GM18499 (cell line): ENCODE measurements at regions not wholly inside any gene's neighbourhood (a gene's known extent, or its start where the extent isn't known, plus 50 kb on each side); places are given as distances from the start of the nearest gene placed in this dataset.
"Not testable (repeated sequence)": the region's sequence is repeated elsewhere in the genome, so short reads cannot be mapped to it uniquely, and the experiment has no call there.

Source experiments
- ATAC-seq: cut with Tn5 transposase; IDR thresholded peaks from one replicate; pipeline ENCODE4 v1.9.1; 2021; ENCODE audit warnings: moderate number of reproducible peaks; ENCODE audit not compliant: insufficient read depth, unreplicated experiment

DNA sequence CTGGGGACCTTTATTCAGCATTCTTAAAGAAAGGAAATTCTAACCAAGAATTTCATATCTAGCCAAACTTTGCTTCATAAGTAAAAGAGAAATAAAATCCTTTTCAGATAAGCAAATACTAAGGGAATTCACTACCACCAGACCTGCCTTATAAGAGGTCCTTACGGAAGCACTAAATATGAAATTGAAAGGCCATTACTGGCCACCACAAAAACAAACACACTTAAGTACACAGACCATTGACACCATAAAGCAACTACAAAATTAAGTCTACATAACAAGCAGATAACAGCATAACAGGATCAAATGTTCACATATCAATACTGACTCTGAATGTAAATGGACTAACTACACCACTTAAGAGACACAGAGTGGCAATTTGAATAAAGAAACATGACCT is 361.4 kb upstream of the POU5F2 start:
- no peak for ATAC-seq

DNA sequence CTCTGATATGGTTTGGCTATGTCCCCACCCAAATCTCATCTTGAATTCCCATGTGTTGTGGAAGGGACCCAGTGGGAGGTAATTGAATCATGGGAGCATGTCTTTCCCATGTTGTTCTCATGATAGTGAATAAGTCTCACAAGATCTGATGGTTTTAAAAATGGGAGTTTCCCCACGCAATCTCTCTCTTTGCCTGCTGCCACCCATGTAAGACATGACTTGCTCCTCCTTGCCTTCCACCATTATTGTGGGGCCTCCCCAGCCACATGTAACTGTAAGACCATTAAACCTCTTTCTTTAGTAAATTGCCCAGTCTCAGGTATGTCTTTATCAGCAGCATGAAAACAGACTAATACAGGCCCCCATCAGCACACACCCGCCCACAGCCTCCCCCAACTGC is 356.0 kb upstream of the POU5F2 start:
- ATAC-seq: not testable (repeated sequence)

DNA sequence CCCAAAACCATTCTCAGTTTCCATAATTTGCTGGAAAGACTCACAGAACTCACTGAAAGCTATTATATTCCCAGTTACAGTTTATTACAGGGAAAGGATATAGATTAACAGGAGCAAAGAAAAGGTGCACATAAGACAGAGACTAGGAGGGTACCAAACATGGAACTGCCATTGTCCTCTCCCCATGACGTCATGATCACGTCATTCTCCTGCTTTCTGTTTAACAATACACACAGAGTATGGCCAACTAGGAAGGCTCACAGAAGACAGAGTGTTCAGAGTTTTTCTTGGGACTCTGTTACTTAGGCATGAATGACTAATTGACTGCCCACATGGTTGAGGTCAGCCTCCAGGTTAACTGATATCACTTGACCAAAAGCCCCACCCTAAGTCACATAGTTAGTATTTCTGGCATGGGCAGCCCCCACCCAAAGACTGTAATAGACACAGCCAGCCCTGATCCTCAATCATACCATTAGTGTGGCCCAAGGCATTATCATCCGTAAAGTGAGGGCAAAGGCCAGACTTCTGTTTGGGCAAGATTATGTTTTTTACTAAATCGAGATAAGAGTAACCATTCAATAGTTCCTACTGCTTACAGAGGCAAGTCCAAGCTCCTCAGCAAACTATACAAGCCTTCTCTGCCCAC is 353.5 kb upstream of the POU5F2 start:
- no peak for ATAC-seq

DNA sequence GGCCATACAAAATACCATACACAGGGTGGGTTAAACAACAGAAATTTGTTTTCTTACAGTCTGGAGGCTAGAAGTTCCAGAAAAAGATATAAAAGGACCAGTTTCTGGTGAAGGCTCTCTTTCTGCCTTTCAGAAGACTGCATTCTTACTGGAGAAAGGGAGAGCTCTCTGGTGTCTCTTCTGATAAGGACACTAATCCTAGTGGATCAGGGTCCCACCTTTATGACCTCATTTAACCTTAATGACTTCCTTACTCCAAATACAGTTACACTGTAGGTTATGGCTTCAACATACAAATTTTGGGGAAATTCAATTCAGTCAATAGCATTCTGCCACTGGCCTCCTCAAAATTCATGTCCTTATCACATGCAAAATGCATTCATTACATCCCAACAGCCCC is 351.9 kb upstream of the POU5F2 start:
- no peak for ATAC-seq

DNA sequence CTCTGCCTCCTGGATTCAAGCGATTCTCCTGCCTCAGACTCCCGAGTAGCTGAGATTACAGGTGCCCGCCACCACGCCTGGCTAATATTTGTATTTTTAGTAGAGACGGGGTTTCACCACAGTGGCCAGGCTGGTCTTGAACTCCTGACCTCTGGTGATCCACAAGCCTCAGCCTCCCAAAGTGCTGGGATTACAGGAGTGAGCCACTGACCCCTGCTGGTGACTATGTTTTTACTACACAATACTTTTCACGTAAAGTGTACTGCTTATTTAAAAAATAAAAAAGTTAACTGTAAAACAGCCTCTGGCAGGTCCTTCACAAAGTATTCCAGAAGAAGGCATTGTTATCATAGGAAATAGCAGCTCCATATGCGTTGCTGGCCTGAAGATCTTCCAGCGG is 345.2 kb upstream of the POU5F2 start:
- ATAC-seq: not testable (repeated sequence)

DNA sequence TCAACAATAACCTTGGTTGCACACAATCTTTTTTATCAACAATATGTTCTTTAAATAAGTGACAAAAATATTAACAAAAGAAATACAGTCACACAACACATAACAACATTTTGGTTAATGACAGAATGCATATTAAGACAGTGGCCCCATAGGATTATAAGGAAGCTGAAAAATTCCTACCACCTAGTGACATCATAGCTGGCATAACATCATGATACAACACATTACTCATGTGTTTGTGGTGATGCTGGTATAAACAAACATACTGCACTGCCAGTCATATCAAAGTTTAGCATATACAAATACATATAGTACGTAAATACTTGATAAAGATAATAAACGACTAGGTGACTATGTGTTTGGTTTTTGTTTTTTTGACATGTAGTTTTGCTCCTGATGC is 344.8 kb upstream of the POU5F2 start:
- ATAC-seq: no peak

DNA sequence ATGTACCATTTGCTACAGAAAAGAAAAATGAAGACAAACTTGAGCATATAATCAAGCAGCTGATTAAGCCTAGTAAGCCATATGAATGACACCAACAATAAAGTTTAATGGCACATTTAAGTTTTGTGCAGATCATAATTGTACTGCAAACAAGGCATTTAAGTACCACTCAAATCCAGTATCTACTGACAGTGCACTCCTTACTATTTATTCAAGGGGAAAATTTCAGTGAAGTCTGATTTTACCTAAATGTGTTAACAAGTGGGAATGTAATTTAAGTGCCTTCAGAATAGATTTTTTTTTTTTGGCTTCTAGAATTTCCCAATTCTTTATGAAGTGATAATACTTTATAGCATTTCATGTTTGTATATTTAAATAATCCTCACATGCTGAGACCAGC is 341.0 kb upstream of the POU5F2 start:
- ATAC-seq: no peak

DNA sequence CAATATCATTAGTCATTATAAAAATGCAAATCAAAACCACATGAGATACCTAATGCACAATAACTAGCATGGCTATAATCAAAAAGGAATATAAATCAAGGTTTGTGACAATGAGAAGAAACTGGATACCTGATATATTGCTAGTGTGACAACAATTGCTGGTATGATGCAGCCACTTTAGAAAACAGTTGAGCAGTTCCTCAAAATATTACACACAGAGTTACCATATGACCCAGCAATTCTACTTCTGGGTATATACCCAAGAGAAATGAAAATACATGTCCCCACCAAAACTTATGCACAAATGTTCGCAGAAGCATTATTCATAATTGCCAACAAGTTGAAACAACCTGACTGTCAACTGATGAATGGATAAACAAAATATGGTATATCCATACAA is 339.7 kb upstream of the POU5F2 start:
- no peak for ATAC-seq

DNA sequence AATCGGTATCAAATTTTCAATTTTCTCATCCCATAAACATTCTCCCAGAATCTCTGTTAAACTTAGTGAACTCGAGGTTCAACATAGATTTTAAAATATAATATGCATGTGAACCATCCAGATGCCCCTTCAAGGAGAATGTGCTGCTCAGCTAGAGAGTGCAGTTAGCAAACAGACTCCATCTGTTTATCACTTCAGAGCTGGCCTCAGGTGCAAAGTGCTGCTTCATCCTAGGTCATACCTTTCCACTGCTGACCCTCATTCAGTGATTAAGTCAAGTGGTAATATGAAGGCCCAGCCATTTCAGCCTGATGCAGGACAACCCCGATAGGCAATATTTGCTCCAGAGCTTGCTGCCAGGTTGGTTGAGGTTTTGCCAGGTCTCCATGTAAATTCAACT is 339.0 kb upstream of the POU5F2 start:
- no peak for ATAC-seq

DNA sequence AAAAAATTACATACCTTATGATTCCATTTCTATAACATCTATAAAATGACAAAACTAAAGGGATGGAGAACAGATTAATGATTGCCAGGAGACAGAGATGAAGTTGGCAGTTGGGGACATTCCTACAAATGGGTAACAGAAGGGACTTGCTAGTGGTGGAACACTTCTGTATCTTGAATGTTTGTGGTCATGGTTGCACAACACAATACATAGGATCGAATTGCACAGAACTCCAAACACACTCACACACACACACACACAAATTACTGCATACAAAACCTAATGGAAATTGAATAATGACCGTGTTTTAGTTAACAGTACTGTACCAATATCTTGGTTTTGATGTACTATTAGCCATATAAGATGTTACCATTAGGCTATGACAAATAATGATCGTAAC is 330.7 kb upstream of the POU5F2 start:
- ATAC-seq: no peak

DNA sequence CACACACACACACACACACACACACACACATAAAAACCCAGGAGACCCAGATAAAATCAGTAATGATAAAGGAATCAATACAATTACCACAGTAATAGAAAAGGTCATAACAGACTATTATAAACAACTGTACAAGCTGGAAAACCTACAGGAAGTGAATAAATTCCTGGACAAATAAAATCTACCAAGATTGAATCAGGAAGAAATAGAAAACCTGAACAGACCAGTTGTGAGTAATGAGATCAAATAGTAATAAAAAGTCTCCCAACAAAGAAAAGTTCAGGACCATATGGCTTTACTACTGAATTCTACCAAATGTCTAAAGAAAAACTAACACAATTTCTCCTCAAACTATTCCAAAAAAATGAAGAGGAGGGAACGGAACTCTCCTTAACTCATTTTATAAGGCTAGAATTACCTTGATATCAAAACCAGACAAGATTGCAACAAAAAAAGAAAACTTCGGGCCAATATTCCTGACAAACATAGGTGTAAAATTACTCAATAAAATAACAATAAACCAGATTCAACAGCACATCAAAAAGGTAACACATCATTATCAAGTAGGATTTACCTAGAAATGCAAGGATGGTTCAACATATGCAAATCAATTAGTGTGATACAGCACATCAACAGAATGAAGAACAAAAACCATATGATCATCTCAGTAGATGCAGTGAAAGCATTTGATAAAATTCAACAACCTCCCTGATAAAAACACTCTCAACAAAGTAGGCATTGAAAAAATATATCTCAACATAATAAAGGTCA is 325.2 kb upstream of the POU5F2 start:
- ATAC-seq: no peak

DNA sequence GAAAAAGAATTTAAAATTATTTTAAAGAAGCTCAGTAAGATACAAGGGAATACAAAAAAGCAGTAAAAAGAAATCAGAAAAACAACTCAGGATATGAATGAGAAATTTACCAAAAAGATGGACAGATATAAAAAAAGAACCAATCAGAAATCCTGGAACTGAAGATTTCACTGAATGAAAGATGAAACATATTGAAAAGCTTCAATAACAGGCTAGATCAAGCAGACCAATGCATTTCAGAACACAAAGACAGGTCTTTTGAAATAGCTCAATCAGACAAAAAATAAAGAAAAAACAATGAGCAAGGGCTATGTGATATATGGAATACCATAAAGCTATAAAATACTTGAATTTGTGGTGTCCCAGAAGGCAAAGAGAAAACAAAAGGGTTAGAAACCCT is 322.6 kb upstream of the POU5F2 start:
- no peak for ATAC-seq

DNA sequence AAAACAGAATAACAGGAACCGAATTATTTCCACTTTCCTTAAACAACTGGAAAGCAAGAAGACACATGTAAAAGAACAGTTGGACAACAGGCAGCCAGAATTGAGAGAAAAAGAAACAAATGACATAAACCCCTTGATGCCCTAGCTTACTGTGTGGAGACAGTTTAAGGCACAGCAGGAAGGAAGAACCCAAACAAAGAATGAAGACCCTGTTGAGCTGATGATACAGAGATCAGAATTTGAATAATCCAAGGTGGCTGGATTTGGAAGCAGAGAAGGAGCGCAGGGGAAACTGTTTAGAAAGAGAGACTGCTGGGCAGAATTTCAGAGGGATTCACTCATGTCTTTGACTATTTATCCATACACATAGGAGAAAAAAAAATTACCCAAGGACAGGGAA is 316.3 kb upstream of the POU5F2 start:
- ATAC-seq: no peak

DNA sequence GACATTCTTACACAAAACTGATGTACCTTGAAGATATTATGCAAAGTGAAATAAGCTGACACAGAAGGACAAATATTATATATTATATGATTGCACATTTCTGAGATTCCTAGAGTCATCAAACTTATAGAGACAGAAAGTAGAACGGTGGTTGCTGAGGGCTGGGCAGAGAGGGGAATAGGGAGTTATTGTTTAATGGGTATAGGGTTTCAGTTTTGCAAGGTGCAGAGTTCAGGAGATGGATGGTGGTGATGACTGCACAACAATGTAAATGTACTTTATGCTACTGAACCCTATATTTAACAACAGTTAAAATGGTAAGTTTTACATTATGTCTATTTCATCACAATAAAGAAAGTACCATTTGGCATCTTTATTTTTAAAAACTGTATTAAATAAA is 315.8 kb upstream of the POU5F2 start:
- no peak for ATAC-seq

DNA sequence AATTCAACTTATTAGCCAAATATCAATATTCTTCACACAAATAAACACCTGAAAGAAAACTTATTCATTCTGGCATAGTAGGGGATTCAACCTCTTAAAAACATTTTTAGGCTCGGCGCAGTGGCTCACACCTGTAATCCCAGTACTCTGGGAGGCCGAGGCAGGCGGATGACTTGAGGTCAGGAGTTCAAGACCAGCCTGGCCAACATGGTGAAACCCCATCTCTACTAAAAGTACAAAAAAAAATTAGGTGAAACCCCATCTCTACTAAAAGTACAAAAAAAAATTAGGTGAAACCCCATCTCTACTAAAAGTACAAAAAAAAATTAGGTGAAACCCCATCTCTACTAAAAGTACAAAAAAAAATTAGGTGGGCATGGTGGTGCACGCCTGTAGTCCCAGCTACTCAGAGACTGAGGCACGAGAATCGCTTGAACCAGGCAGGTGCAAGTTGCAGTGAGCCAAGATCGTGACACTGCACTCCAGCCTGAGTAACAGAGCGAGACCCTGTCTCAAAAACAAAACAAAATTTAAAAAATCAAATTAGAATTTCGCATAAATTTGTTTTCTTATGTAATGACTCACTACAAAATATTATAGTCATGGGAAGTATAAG is 308.0 kb upstream of the POU5F2 start:
- not testable (repeated sequence) for ATAC-seq

DNA sequence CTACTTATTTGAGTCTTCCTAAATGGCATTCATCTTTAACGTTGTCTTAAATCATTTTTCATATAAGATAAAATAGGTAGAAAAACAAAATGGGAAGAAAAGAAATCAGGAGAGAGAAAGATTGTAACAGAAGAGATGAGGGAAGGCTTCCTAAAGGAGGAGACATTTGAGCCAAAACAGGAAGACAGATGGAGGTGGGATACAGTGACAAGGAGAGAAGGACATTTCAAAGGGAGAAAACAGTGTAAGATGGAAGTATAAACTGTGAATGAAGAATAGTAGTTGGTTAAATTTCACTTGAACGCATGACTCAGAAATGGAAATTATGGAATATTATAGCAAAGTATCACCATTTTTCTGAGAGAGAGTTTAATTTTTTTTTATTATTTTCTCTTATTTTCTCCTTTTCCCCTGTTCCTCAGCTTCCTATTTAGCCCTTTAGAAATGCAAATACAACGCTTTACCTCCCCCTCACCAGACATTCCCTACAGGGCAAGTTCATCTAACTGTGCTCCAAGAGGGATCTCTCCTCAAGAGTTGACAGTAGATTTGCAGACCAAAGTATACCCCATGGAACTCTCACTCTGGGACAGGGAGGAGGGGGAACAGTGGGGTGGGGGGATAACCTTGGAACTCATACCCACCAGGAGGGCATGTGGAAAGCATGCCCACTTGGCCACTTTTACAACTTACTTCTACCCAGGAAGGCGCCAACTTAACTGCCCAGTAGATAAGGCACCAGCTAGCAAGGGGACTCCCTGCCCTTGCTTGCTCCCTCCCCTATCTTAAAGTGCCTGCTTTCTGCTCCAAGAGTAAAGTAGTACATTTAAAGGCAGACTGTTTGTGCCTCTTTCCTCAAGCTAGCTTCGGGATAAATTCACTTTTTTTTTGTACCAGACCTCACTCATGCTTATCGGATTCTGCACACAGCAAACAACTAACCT is 304.7 kb upstream of the POU5F2 start:
- ATAC-seq: no peak

DNA sequence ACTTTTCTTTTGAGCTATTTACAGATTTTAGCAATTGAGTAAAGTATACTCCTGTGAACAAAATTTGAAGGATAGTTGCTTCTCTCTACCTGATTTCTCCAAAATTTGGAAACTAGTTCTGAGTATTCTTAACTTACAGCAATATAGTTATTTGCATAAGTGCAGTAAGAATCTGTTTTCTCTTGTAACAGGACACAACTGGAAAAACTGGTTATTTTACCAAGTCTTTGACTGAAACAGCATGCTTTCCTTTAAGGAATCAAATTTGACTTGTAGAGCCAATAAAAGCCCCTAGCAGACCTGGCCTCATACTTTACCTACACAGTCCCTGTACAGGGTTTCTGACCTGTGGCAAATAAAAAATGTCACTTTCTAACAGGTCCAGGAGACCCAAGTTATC is 301.9 kb upstream of the POU5F2 start:
- no peak for ATAC-seq

DNA sequence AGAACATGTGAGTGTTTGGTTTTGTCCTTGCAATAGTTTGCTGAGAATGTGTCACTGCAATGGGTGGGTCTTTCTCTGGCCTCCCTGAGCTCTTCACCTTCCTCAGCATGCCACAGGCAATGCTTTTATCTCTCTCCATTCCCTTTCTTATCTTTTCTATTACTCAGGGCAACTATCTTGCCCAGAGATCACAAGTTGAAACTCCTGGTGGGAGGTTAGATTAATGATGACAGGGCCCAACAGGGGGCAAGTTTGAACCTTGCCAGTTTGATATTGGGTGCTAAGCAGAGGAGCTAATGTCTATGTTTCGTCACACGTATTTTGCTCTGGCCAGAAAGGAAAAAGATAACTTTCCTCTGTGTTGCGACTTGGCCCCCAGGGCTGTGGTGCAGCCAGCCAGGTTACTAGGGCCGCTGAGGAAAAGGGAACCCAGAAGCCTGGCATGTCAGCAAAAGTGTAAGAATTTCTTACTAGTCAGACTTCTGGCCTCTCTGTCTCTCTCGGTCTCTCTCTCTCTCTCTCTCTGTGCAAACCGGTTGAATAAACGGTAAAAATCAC is 299.3 kb upstream of the POU5F2 start:
- ATAC-seq: no peak

DNA sequence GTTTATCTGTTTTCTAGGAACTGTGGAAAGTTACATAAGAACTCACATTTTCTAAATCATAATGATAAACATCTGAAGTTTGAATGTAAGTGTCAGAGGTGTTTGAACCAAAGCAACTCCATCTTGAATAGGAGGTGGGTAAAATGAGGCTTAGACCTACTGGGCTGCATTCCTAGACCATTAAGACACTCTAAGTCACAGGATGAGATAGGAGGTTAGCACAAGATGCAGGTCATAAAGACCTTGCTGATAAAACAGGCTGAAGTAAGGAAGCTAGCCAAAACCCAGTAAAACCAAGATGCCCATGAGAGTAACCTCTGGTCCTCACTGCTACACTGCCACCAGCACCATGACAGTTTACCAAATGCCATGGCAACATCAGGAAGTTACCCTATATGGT is 297.7 kb upstream of the POU5F2 start:
- no peak for ATAC-seq

DNA sequence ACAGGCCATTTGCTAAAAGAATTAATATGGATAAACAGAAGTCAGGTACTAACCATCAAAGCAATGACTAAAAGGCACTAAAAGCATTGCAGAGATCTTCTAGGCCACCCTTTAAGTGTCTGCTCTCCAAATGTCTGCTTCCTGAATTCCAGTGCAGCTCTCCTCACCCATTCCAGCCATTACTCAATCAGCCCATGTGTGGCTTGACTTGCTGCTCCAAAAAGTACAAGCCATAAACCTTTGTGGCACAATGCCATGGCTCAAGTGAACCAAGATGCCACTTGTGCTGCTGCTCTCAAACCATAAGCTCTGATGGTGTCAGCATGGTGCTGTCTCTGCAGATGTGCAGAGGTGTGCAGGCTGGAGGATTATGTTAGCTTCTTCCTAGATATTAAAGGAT is 290.2 kb upstream of the POU5F2 start:
- no peak for ATAC-seq
